ENCODE measurements at regions not wholly inside any gene's neighbourhood (a gene's known extent, or its start where the extent isn't known, plus 50 kb on each side); places are given as distances from the start of the nearest gene placed in this dataset.
A peak's percentile ranks its signal among the peaks of the same experiment; 100 is the strongest.

GRCh38 chr1:172781513-172782140 is 122.7 kb downstream of the FASLG start:
- ATAC-seq: peak; percentile 92
- peak; percentile 39; the same call in 1 of the 2 replicates for TF ChIP-seq ZC3H10 (CRISPR knock-in tag; IDR thresholded peaks at IDR 0.05)
- TF ChIP-seq TOX (CRISPR knock-in tag; IDR thresholded peaks at IDR 0.05; ENCODE audit: borderline replicate concordance): no peak

DNA sequence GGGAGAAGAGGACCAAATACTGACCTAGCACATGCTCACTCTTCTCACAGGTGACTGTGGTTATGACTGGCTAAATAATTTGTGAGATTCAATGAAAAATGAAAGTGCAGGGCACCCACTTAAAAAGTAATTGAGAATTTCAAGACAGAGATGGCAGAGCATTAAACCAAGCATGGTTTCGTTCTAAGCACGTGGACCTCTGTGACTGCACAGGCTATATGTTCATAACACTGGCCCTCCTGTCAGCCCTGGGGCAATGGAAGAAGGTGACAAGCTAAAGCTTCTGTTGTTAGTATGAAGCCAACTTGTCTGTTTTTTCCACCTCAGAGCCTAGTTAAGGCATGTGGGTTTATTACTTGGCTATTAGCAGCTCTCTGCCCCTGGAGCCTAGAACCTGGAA is 130.9 kb downstream of the FASLG start:
- TF ChIP-seq PPARA (CRISPR knock-in tag; IDR thresholded peaks at IDR 0.05; ENCODE audit: borderline replicate concordance) (no peak), GLIS3 (CRISPR knock-in tag; IDR thresholded peaks at IDR 0.05) (no peak), ZFP30 (CRISPR knock-in tag; IDR thresholded peaks at IDR 0.05) (no peak), ZNF565 (CRISPR knock-in tag; conservative IDR thresholded peaks at IDR 0.05; ENCODE audit: low read depth) (no peak), ZNF8 (CRISPR knock-in tag; IDR thresholded peaks at IDR 0.05) (no peak), RARB (CRISPR knock-in tag; IDR thresholded peaks at IDR 0.05) (no peak), ZFP3 (CRISPR knock-in tag; IDR thresholded peaks at IDR 0.05) (no peak), ARNTL (CRISPR knock-in tag; IDR thresholded peaks at IDR 0.05; ENCODE audit: borderline replicate concordance, low read depth) (no peak), ZC3H10 (CRISPR knock-in tag; IDR thresholded peaks at IDR 0.05) (no peak), CSDC2 (CRISPR knock-in tag; IDR thresholded peaks at IDR 0.05) (no peak), TCF4 (CRISPR knock-in tag; IDR thresholded peaks at IDR 0.05; ENCODE audit: borderline replicate concordance) (no peak), ESRRG (CRISPR knock-in tag; IDR thresholded peaks at IDR 0.05) (no peak), ISL1 (CRISPR knock-in tag; IDR thresholded peaks at IDR 0.05) (no peak), BACH2 (CRISPR knock-in tag; IDR thresholded peaks at IDR 0.05; ENCODE audit: borderline replicate concordance) (no peak), TSHZ2 (CRISPR knock-in tag; IDR thresholded peaks at IDR 0.05) (no peak), OSR1 (CRISPR knock-in tag; IDR thresholded peaks at IDR 0.05) (no peak), ZNF70 (CRISPR knock-in tag; IDR thresholded peaks at IDR 0.05) (no peak)
- TF ChIP-seq, protein P1, sequence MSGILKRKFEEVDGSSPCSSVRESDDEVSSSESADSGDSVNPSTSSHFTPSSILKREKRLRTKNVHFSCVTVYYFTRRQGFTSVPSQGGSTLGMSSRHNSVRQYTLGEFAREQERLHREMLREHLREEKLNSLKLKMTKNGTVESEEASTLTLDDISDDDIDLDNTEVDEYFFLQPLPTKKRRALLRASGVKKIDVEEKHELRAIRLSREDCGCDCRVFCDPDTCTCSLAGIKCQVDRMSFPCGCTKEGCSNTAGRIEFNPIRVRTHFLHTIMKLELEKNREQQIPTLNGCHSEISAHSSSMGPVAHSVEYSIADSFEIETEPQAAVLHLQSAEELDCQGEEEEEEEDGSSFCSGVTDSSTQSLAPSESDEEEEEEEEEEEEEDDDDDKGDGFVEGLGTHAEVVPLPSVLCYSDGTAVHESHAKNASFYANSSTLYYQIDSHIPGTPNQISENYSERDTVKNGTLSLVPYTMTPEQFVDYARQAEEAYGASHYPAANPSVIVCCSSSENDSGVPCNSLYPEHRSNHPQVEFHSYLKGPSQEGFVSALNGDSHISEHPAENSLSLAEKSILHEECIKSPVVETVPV (CRISPR knock-in tag; IDR thresholded peaks at IDR 0.05): no peak
- TF ChIP-seq, protein P2, sequence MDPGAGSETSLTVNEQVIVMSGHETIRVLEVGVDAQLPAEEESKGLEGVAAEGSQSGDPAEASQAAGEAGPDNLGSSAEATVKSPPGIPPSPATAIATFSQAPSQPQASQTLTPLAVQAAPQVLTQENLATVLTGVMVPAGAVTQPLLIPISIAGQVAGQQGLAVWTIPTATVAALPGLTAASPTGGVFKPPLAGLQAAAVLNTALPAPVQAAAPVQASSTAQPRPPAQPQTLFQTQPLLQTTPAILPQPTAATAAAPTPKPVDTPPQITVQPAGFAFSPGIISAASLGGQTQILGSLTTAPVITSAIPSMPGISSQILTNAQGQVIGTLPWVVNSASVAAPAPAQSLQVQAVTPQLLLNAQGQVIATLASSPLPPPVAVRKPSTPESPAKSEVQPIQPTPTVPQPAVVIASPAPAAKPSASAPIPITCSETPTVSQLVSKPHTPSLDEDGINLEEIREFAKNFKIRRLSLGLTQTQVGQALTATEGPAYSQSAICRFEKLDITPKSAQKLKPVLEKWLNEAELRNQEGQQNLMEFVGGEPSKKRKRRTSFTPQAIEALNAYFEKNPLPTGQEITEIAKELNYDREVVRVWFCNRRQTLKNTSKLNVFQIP (CRISPR knock-in tag; IDR thresholded peaks at IDR 0.05; ENCODE audit: borderline replicate concordance, low read depth): no peak
- no peak; the same call in 2 of the 3 replicates for ATAC-seq

DNA sequence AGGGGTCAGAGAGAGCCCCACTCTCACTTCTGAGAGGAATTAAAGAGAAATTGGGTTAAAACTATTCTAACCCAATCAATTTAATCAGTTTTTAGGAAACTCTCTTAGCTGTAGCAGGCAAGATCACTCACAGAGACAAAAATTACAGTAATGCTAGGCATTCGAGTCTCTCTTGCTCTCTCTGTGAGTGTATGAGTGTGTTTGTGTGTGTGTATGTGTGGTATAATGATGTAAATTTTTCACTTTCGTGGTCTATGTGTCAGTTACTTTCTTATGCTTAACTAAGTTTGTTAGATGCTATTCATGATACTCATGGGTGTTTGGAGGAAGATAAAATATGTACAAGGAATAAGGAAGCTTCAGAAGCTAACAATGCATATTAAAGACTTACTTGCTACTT is 131.3 kb downstream of the FASLG start:
- peak; percentile 42; the same call in 1 of the 3 replicates for ATAC-seq
- TF ChIP-seq ARNTL (CRISPR knock-in tag; IDR thresholded peaks at IDR 0.05; ENCODE audit: borderline replicate concordance, low read depth): no peak
- TF ChIP-seq, protein P3, sequence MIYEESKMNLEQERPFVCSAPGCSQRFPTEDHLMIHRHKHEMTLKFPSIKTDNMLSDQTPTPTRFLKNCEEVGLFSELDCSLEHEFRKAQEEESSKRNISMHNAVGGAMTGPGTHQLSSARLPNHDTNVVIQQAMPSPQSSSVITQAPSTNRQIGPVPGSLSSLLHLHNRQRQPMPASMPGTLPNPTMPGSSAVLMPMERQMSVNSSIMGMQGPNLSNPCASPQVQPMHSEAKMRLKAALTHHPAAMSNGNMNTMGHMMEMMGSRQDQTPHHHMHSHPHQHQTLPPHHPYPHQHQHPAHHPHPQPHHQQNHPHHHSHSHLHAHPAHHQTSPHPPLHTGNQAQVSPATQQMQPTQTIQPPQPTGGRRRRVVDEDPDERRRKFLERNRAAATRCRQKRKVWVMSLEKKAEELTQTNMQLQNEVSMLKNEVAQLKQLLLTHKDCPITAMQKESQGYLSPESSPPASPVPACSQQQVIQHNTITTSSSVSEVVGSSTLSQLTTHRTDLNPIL (CRISPR knock-in tag; IDR thresholded peaks at IDR 0.05; ENCODE audit: low read depth): no peak
- TF ChIP-seq ZNF565 (CRISPR knock-in tag; conservative IDR thresholded peaks at IDR 0.05; ENCODE audit: low read depth): no peak
- no peak for TF ChIP-seq GLIS3 (CRISPR knock-in tag; IDR thresholded peaks at IDR 0.05)
- no peak for TF ChIP-seq ZFP3 (CRISPR knock-in tag; IDR thresholded peaks at IDR 0.05)
- TF ChIP-seq RARB (CRISPR knock-in tag; IDR thresholded peaks at IDR 0.05): no peak
- TF ChIP-seq, protein P1 (CRISPR knock-in tag; IDR thresholded peaks at IDR 0.05): no peak
- TF ChIP-seq, protein P2 (CRISPR knock-in tag; IDR thresholded peaks at IDR 0.05; ENCODE audit: borderline replicate concordance, low read depth): no peak
- TF ChIP-seq ZC3H10 (CRISPR knock-in tag; IDR thresholded peaks at IDR 0.05): no peak
- TF ChIP-seq, protein P4, sequence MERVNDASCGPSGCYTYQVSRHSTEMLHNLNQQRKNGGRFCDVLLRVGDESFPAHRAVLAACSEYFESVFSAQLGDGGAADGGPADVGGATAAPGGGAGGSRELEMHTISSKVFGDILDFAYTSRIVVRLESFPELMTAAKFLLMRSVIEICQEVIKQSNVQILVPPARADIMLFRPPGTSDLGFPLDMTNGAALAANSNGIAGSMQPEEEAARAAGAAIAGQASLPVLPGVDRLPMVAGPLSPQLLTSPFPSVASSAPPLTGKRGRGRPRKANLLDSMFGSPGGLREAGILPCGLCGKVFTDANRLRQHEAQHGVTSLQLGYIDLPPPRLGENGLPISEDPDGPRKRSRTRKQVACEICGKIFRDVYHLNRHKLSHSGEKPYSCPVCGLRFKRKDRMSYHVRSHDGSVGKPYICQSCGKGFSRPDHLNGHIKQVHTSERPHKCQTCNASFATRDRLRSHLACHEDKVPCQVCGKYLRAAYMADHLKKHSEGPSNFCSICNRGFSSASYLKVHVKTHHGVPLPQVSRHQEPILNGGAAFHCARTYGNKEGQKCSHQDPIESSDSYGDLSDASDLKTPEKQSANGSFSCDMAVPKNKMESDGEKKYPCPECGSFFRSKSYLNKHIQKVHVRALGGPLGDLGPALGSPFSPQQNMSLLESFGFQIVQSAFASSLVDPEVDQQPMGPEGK (CRISPR knock-in tag; IDR thresholded peaks at IDR 0.05; ENCODE audit: borderline replicate concordance): no peak
- TF ChIP-seq ESRRG (CRISPR knock-in tag; IDR thresholded peaks at IDR 0.05): no peak
- no peak for TF ChIP-seq SNAI2 (CRISPR knock-in tag; IDR thresholded peaks at IDR 0.05)
- no peak for TF ChIP-seq ISL1 (CRISPR knock-in tag; IDR thresholded peaks at IDR 0.05)
- no peak for TF ChIP-seq BACH2 (CRISPR knock-in tag; IDR thresholded peaks at IDR 0.05; ENCODE audit: borderline replicate concordance)
